ENCODE measurements at regions not wholly inside any gene's neighbourhood (a gene's known extent, or its start where the extent isn't known, plus 50 kb on each side); places are given as distances from the start of the nearest gene placed in this dataset.

DNA sequence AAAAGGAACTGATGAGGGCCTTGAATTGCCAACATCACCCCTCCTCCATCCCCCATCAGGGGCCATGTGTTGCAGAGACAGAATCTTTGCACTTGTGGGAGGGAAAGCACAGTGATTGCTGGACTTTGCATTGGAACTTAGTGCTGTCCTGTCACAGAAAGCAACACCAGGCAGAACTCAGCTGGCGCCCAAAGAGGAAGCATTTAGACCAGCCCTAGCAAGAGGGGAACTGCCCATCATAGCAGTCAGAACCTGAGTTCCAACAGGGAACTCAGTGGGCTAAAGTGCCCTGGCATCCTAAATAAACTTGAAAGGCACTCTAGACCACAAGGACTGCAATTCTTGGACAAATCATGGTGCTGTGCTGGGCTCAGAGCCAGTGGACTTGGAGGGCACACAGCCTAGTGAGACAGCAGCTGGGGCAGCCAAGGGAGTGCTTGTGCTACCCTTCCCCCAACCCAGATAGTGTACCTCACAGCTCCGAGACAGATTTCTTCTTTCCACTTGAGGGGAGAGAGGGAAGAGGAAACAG lies 128.1 kb downstream of the ACTL7B start:
- Histone ChIP-seq H3K4me3 (ENCODE audit: severe bottlenecking) (no peak overlapping the region), H3K4me1 (ENCODE audit: insufficient read depth, poor library complexity, severe bottlenecking) (no peaks in the 10 kb centered on the region), H3K27me3 (ENCODE audit: insufficient read depth, poor library complexity, severe bottlenecking) (no peaks in the 10 kb centered on the region), H3K9me3 (ENCODE audit: severe bottlenecking) (no peaks in the 10 kb centered on the region), H3K36me3 (ENCODE audit: low read depth) (no peaks in the 10 kb centered on the region), H3K27ac (ENCODE audit: poor library complexity, severe bottlenecking) (no peak overlapping the region)
- TF ChIP-seq, protein P1, sequence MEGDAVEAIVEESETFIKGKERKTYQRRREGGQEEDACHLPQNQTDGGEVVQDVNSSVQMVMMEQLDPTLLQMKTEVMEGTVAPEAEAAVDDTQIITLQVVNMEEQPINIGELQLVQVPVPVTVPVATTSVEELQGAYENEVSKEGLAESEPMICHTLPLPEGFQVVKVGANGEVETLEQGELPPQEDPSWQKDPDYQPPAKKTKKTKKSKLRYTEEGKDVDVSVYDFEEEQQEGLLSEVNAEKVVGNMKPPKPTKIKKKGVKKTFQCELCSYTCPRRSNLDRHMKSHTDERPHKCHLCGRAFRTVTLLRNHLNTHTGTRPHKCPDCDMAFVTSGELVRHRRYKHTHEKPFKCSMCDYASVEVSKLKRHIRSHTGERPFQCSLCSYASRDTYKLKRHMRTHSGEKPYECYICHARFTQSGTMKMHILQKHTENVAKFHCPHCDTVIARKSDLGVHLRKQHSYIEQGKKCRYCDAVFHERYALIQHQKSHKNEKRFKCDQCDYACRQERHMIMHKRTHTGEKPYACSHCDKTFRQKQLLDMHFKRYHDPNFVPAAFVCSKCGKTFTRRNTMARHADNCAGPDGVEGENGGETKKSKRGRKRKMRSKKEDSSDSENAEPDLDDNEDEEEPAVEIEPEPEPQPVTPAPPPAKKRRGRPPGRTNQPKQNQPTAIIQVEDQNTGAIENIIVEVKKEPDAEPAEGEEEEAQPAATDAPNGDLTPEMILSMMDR (IDR thresholded peaks at IDR 0.05; ENCODE audit: poor library complexity, severe bottlenecking), result no peak
- ATAC-seq (ENCODE audit: low read depth) (no peak), DNase-seq (ENCODE audit: low spot score) (no peak)

DNA sequence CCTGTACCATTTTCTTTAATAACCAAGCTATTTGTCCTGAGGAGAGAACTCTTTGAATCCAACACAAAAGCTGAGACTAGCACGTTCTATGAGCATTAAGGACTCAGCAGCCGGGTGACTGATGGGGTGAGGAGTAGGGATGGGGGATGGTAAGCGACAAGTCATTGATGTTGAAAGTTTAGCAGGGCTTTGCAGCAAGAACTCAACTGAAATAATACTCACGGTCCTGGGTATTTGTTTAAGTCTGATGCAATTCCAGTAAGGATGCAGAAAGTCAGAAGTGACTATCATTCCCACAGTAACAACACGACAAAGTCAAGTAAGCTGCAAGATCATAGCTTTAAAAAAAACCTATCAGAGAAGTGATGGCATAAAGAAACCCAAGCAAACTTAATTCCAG lies 131.1 kb downstream of the ACTL7B start:
- Histone ChIP-seq H3K27me3 (ENCODE audit: insufficient read depth, poor library complexity, severe bottlenecking) (no peaks in the 10 kb centered on the region), H3K36me3 (ENCODE audit: low read depth) (no peaks in the 10 kb centered on the region), H3K4me1 (ENCODE audit: insufficient read depth, poor library complexity, severe bottlenecking) (no peaks in the 10 kb centered on the region), H3K9me3 (ENCODE audit: severe bottlenecking) (no peaks in the 10 kb centered on the region), H3K4me3 (ENCODE audit: severe bottlenecking) (no peak overlapping the region), H3K27ac (ENCODE audit: poor library complexity, severe bottlenecking) (no peak overlapping the region)
- DNase-seq (ENCODE audit: low spot score) (no peak), ATAC-seq (ENCODE audit: low read depth) (no peak)
- TF ChIP-seq, protein P1 (IDR thresholded peaks at IDR 0.05; ENCODE audit: poor library complexity, severe bottlenecking), result no peak

DNA sequence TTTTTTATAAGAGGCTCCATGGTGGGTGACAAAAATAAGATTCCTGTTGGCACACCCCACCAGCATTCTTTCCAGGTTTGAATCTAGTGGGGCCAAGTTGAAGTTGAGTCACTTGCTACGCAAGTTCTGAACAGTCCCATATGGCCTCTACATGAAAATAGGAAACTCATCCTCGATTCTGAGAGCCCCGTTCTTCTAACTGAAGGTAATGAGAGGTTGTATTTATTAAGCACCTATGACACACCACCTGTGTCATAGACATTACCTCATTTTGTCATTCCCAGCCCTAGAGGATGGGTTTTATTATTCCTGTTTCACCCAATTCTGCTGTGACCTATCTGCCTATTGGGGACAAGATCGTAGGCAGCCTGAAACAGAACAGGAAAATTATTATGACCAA lies 131.7 kb downstream of the ACTL7B start:
- DNase-seq (ENCODE audit: low spot score) (no peak), ATAC-seq (ENCODE audit: low read depth) (no peak)
- TF ChIP-seq, protein P1 (IDR thresholded peaks at IDR 0.05; ENCODE audit: poor library complexity, severe bottlenecking), result no peak
- Histone ChIP-seq H3K9me3 (ENCODE audit: severe bottlenecking) (no peaks in the 10 kb centered on the region), H3K27ac (ENCODE audit: poor library complexity, severe bottlenecking) (no peak overlapping the region), H3K27me3 (ENCODE audit: insufficient read depth, poor library complexity, severe bottlenecking) (no peaks in the 10 kb centered on the region), H3K4me1 (ENCODE audit: insufficient read depth, poor library complexity, severe bottlenecking) (no peaks in the 10 kb centered on the region), H3K4me3 (ENCODE audit: severe bottlenecking) (no peak overlapping the region), H3K36me3 (ENCODE audit: low read depth) (no peaks in the 10 kb centered on the region)

DNA sequence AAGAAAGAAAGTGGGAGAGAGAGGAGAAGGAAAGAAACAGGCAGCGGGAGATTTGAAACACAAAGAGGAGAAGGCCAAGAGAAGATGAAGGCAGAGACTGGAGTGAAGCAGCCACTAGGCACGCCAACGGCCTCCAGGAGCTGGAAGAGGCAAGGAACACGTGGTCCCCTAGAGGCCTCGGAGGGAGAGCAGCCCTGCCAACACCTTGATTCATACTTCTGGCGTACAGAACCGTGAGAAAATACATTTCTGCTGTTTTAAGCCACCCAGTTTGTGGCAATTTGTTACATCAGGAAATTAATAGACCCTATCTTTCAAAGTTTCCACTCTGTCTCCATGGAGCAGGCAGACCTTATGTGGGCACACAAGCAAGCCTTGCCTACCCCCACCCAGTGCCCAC lies 133.4 kb downstream of the ACTL7B start:
- no peak for DNase-seq (ENCODE audit: low spot score)
- no peak overlapping the region for H3K27ac ChIP-seq (ENCODE audit: poor library complexity, severe bottlenecking)

DNA sequence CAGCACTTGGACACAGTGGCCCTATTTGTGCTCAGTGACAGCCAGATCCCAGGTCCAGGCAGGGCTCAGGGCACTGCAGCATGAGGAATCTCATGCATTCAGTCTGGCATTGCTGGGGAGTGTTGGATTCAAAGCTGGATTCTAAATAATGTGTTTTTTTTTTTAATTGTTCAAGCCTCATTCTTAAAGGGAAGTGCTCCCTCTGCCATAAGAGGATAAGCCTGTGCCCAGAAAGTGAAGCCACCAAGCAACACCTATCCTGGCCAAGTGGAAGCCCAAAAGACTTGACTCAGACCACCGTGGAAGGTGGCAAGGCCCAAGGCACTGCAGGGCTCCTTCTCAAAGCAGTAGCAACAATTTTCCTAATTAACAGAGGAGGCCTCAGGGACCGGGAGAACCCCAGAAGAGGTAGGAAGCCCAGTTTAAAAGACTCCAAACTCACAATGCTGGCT lies 135.6 kb downstream of the ACTL7B start:
- no peak overlapping the region for H3K4me3 ChIP-seq (ENCODE audit: severe bottlenecking)
- H3K36me3 ChIP-seq (ENCODE audit: low read depth), result no peaks in the 10 kb centered on the region
- H3K4me1 ChIP-seq (ENCODE audit: insufficient read depth, poor library complexity, severe bottlenecking), result no peaks in the 10 kb centered on the region
- no peaks in the 10 kb centered on the region for H3K9me3 ChIP-seq (ENCODE audit: severe bottlenecking)
- ATAC-seq (ENCODE audit: low read depth) (no peak), DNase-seq (ENCODE audit: low spot score) (no peak)
- TF ChIP-seq, protein P1 (IDR thresholded peaks at IDR 0.05; ENCODE audit: poor library complexity, severe bottlenecking), result no peak
- no peaks in the 10 kb centered on the region for H3K27me3 ChIP-seq (ENCODE audit: insufficient read depth, poor library complexity, severe bottlenecking)
- no peak overlapping the region for H3K27ac ChIP-seq (ENCODE audit: poor library complexity, severe bottlenecking)

More for the DNA sequence above, 133.4 kb downstream of the ACTL7B start:
- H3K27me3 ChIP-seq (ENCODE audit: insufficient read depth, poor library complexity, severe bottlenecking), result no peaks in the 10 kb centered on the region
- ATAC-seq (ENCODE audit: low read depth), result no peak
- H3K4me3 ChIP-seq (ENCODE audit: severe bottlenecking), result no peak overlapping the region
- TF ChIP-seq, protein P1 (IDR thresholded peaks at IDR 0.05; ENCODE audit: poor library complexity, severe bottlenecking), result no peak
- no peaks in the 10 kb centered on the region for H3K4me1 ChIP-seq (ENCODE audit: insufficient read depth, poor library complexity, severe bottlenecking)
- H3K36me3 ChIP-seq (ENCODE audit: low read depth), result no peaks in the 10 kb centered on the region
- no peaks in the 10 kb centered on the region for H3K9me3 ChIP-seq (ENCODE audit: severe bottlenecking)

Measured in RWPE2 (cell line).